Renal cortex interstitium (tissue), 11 donors: ENCODE measurements at regions not wholly inside any gene's neighbourhood (a gene's known extent, or its start where the extent isn't known, plus 50 kb on each side); places are given as distances from the start of the nearest gene placed in this dataset.
"Not testable (repeated sequence)": the region's sequence is repeated elsewhere in the genome, so short reads cannot be mapped to it uniquely, and the experiment has no call there.

Source experiments
- DNase-seq, 11 donors: peaks; one replicate each; pipeline ENCODE4 v3.0.0-alpha.2; 2013; ENCODE audit warnings: low read depth in 9 of 11, low spot score in 4 of 11; ENCODE audit errors: extremely low read depth in 1 of 11

- DNase-seq = no peak
These were observed 520.8 kb upstream of the MIR17HG start for GRCh38 chr13:90826688-90827087.

GRCh38 chr13:90830782-90831181 lies 516.7 kb upstream of the MIR17HG start:
- no peak for DNase-seq

GRCh38 chr13:90833951-90834350 lies 513.5 kb upstream of the MIR17HG start:
- no peak for DNase-seq

- DNase-seq = no peak
These were observed 512.8 kb upstream of the MIR17HG start for GRCh38 chr13:90834700-90835099.

- no peak for DNase-seq
These were observed 511.7 kb upstream of the MIR17HG start for GRCh38 chr13:90835826-90836225.

GRCh38 chr13:90838317-90838960 lies 509.0 kb upstream of the MIR17HG start:
- DNase-seq = no peak

GRCh38 chr13:90839061-90839460 lies 508.4 kb upstream of the MIR17HG start:
- DNase-seq = no peak

- DNase-seq = no peak
These were observed 500.6 kb upstream of the MIR17HG start for GRCh38 chr13:90846936-90847335.

GRCh38 chr13:90853666-90854065 lies 493.8 kb upstream of the MIR17HG start:
- DNase-seq = not testable (repeated sequence)

- no peak for DNase-seq
These were observed 489.6 kb upstream of the MIR17HG start for GRCh38 chr13:90857921-90858320.

- DNase-seq = no peak
These were observed 481.5 kb upstream of the MIR17HG start for GRCh38 chr13:90866006-90866405.

- peak; percentile 29 to 65 (median 49) for DNase-seq
These were observed 480.2 kb upstream of the MIR17HG start for GRCh38 chr13:90867336-90867683.

- DNase-seq = peak in 1 of 11 donors; percentile 29
These were observed 479.1 kb upstream of the MIR17HG start for GRCh38 chr13:90868321-90868920.

GRCh38 chr13:90869580-90869979 lies 477.9 kb upstream of the MIR17HG start:
- no peak for DNase-seq

GRCh38 chr13:90872491-90873025 lies 474.9 kb upstream of the MIR17HG start:
- DNase-seq = no peak

GRCh38 chr13:90880790-90881189 lies 466.7 kb upstream of the MIR17HG start:
- DNase-seq = no peak

GRCh38 chr13:90882551-90882950 lies 464.9 kb upstream of the MIR17HG start:
- DNase-seq = no peak

- DNase-seq = no peak
These were observed 463.9 kb upstream of the MIR17HG start for GRCh38 chr13:90883592-90883991.

- no peak for DNase-seq
These were observed 463.4 kb upstream of the MIR17HG start for GRCh38 chr13:90884066-90884465.

- no peak for DNase-seq
These were observed 457.3 kb upstream of the MIR17HG start for GRCh38 chr13:90889906-90890834.
